WTC11 (cell line): ENCODE measurements at regions not wholly inside any gene's neighbourhood (a gene's known extent, or its start where the extent isn't known, plus 50 kb on each side); places are given as distances from the start of the nearest gene placed in this dataset.

Experiments
- ATAC-seq: fragments of 200-7000 bp; cut with Tn5 transposase; 2 replicates; pipeline ENCODE4 v1.10.0; 2021; ENCODE audit warnings: mild to moderate bottlenecking, moderate library complexity
- CTCF ChIA-PET: fragments of 300-600 bp; sonication (Branson Sonifier 250); formaldehyde crosslinking; loops from one replicate; lab custom pipeline; 2021; ENCODE audit warnings: antibody characterized with exemption; lab: Charles Lee
- POLR2A ChIA-PET: fragments of 350-600 bp; sonication (Branson Sonifier 250); formaldehyde crosslinking; loops from one replicate; lab custom pipeline; 2021; ENCODE audit warnings: antibody characterized with exemption; lab: Charles Lee
- DNase-seq: peaks from one replicate; pipeline ENCODE4 v3.0.0; 2021; ENCODE audit warnings: low spot score
- H3K27ac Mint-ChIP-seq: 2 replicates; pipeline ENCODE4 v1.8.0; 2021; ENCODE audit warnings: mixed read lengths
- H3K27me3 Mint-ChIP-seq: 2 replicates; pipeline ENCODE4 v1.8.0; 2021; ENCODE audit warnings: low read depth, mild to moderate bottlenecking, moderate library complexity, mixed read lengths
- H3K36me3 Mint-ChIP-seq: 2 replicates; pipeline ENCODE4 v1.8.0; 2021; ENCODE audit warnings: mixed read lengths
- H3K4me1 Mint-ChIP-seq: 2 replicates; pipeline ENCODE4 v1.8.0; 2022; ENCODE audit warnings: mixed read lengths
- H3K4me3 Mint-ChIP-seq: 2 replicates; pipeline ENCODE4 v1.8.0; 2021; ENCODE audit warnings: mild to moderate bottlenecking, moderate library complexity, mixed read lengths
- H3K9me3 Mint-ChIP-seq: 2 replicates; pipeline ENCODE4 v1.8.0; 2021; ENCODE audit warnings: mixed read lengths
- E2F1 ChIP-seq: sonication (generic); formaldehyde crosslinking; IDR thresholded peaks from 2 replicates; pipeline ENCODE4 v1.8.0; 2022; ENCODE audit warnings: mild to moderate bottlenecking, missing genetic modification reagents
- GRHL2 ChIP-seq: fragments of 250-450 bp; sonication (Bioruptor Pico); IDR thresholded peaks from 2 replicates; pipeline ENCODE4 v1.8.0; 2022; ENCODE audit warnings: mild to moderate bottlenecking, moderate library complexity; ENCODE audit not compliant: insufficient replicate concordance, severe bottlenecking
- HMGA2 ChIP-seq: fragments of 250-450 bp; sonication (Bioruptor Pico); IDR thresholded peaks from 2 replicates; pipeline ENCODE4 v1.4.0; 2021; ENCODE audit warnings: mild to moderate bottlenecking, moderate library complexity
- IRF2 ChIP-seq: sonication (generic); formaldehyde crosslinking; IDR thresholded peaks from 2 replicates; pipeline ENCODE4 v1.8.0; 2022; ENCODE audit warnings: low read depth, missing genetic modification reagents, borderline replicate concordance
- JUN ChIP-seq: sonication (generic); formaldehyde crosslinking; IDR thresholded peaks from 2 replicates; pipeline ENCODE4 v1.8.0; 2023; ENCODE audit warnings: mild to moderate bottlenecking, missing genetic modification reagents
- PRRX2 ChIP-seq: fragments of 250-450 bp; sonication (Bioruptor Pico); IDR thresholded peaks from 2 replicates; pipeline ENCODE4 v1.8.0; 2021; ENCODE audit warnings: mild to moderate bottlenecking
- SOX15 ChIP-seq: fragments of 250-450 bp; sonication (Bioruptor Pico); IDR thresholded peaks from 2 replicates; pipeline ENCODE4 v1.9.0; 2021; ENCODE audit warnings: mild to moderate bottlenecking
- TEAD1 ChIP-seq: sonication (generic); formaldehyde crosslinking; IDR thresholded peaks from 2 replicates; pipeline ENCODE4 v1.8.0; 2022; ENCODE audit warnings: mild to moderate bottlenecking, missing genetic modification reagents
- TEAD4 ChIP-seq: sonication (generic); formaldehyde crosslinking; IDR thresholded peaks from 2 replicates; pipeline ENCODE4 v1.8.0; 2022; ENCODE audit warnings: mild to moderate bottlenecking, missing genetic modification reagents
- ZNF232 ChIP-seq: sonication (generic); formaldehyde crosslinking; IDR thresholded peaks from 2 replicates; pipeline ENCODE4 v1.8.0; 2022; ENCODE audit warnings: mild to moderate bottlenecking, missing genetic modification reagents
- ZNF671 ChIP-seq: fragments of 250-450 bp; sonication (Bioruptor Pico); IDR thresholded peaks from 2 replicates; pipeline ENCODE4 v1.8.0; 2021; ENCODE audit warnings: mild to moderate bottlenecking
- TF ChIP-seq, protein P1 (sequence below): fragments of 250-450 bp; sonication (Bioruptor Pico); IDR thresholded peaks from 2 replicates; pipeline ENCODE4 v2.1.2; 2022; ENCODE audit warnings: mild to moderate bottlenecking, moderate library complexity
- TF ChIP-seq, protein P2 (sequence below): sonication (generic); formaldehyde crosslinking; conservative IDR thresholded peaks from 2 replicates; pipeline ENCODE4 v1.8.1; 2022; ENCODE audit warnings: mild to moderate bottlenecking, missing genetic modification reagents
- TF ChIP-seq, protein P3 (sequence below): sonication (generic); formaldehyde crosslinking; IDR thresholded peaks from 2 replicates; pipeline ENCODE4 v1.8.0; 2023; ENCODE audit warnings: missing genetic modification reagents
- TF ChIP-seq, protein P4 (sequence below): sonication (generic); formaldehyde crosslinking; IDR thresholded peaks from 2 replicates; pipeline ENCODE4 v1.8.1; 2022; ENCODE audit warnings: low read depth, mild to moderate bottlenecking, moderate library complexity, missing genetic modification reagents, borderline replicate concordance
- TF ChIP-seq, protein P5 (sequence below): sonication (generic); formaldehyde crosslinking; conservative IDR thresholded peaks from 2 replicates; pipeline ENCODE4 v1.8.1; 2023; ENCODE audit warnings: mild to moderate bottlenecking, low read depth, missing genetic modification reagents, moderate library complexity
- TF ChIP-seq, protein P6 (sequence below): sonication (generic); formaldehyde crosslinking; IDR thresholded peaks from 2 replicates; pipeline ENCODE4 v1.8.1; 2022; ENCODE audit warnings: low read depth, missing genetic modification reagents, borderline replicate concordance
- TF ChIP-seq, protein P7 (sequence below): sonication (generic); formaldehyde crosslinking; IDR thresholded peaks from 2 replicates; pipeline ENCODE4 v1.8.0; 2022; ENCODE audit warnings: mild to moderate bottlenecking, missing genetic modification reagents

DNA sequence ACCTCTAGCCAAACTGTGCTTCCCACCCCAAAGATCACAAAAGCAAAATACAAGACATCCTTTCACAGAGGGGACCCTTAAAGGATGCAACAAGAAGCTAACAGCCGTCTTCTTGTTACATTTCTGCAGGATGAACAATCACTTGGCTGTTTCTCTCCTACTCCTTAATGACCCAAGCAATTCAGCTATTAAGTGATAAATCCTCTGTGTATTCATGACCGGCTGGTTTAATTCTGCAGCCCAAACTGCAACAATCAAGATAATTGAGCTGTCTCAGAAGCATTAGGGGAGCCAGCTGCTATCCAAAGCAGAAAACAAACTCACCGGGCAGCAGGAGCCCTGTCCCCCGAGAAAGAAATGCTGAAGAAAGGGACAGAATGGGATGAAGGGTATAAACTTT is 85.9 kb upstream of the ACSL4 start (continued):
- TF ChIP-seq, protein P1, sequence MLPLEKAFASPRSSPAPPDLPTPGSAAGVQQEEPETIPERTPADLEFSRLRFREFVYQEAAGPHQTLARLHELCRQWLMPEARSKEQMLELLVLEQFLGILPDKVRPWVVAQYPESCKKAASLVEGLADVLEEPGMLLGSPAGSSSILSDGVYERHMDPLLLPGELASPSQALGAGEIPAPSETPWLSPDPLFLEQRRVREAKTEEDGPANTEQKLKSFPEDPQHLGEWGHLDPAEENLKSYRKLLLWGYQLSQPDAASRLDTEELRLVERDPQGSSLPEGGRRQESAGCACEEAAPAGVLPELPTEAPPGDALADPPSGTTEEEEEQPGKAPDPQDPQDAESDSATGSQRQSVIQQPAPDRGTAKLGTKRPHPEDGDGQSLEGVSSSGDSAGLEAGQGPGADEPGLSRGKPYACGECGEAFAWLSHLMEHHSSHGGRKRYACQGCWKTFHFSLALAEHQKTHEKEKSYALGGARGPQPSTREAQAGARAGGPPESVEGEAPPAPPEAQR (CRISPR knock-in tag), result no peak
- TF ChIP-seq PRRX2 (no peak), ZNF232 (CRISPR knock-in tag) (no peak)

DNA sequence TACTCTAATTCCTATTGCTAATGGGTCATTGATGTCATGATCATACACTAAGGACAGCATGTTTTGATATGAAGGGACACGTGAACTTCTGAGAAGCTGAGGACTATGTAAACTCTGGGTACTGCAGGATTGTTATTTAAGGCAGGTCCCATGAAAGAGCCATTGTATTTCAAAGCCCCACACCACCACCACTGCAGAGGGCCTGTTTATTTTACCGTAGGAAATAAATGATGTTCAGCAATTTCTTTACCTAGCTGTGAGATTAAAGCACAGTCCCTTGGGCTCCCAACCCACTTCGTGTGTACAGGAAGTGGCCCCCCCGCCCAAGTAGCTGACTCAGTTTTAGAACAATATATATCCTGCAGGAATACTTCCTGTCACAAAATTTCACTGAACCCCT is 89.8 kb upstream of the ACSL4 start:
- Mint-ChIP-seq H3K4me3 (no peak overlapping the region), H3K4me1 (peaks cover 23% of the 10 kb centered on the region), H3K27ac (no peak overlapping the region), H3K27me3 (no peaks in the 10 kb centered on the region), H3K9me3 (no peaks in the 10 kb centered on the region)
- CTCF ChIA-PET, result no interaction called here
- POLR2A ChIA-PET, result no interaction called here
- TF ChIP-seq TEAD1 (CRISPR knock-in tag) (no peak), IRF2 (CRISPR knock-in tag) (no peak), TEAD4 (no peak), JUN (no peak), HMGA2 (CRISPR knock-in tag) (no peak), GRHL2 (CRISPR knock-in tag) (no peak), ZNF671 (CRISPR knock-in tag) (no peak), SOX15 (CRISPR knock-in tag) (no peak), E2F1 (no peak)
- TF ChIP-seq, protein P2, sequence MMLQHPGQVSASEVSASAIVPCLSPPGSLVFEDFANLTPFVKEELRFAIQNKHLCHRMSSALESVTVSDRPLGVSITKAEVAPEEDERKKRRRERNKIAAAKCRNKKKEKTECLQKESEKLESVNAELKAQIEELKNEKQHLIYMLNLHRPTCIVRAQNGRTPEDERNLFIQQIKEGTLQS (CRISPR knock-in tag), result no peak
- TF ChIP-seq, protein P3, sequence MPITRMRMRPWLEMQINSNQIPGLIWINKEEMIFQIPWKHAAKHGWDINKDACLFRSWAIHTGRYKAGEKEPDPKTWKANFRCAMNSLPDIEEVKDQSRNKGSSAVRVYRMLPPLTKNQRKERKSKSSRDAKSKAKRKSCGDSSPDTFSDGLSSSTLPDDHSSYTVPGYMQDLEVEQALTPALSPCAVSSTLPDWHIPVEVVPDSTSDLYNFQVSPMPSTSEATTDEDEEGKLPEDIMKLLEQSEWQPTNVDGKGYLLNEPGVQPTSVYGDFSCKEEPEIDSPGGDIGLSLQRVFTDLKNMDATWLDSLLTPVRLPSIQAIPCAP (CRISPR knock-in tag), result no peak
- TF ChIP-seq, protein P1 (CRISPR knock-in tag), result no peak
- TF ChIP-seq, protein P4, sequence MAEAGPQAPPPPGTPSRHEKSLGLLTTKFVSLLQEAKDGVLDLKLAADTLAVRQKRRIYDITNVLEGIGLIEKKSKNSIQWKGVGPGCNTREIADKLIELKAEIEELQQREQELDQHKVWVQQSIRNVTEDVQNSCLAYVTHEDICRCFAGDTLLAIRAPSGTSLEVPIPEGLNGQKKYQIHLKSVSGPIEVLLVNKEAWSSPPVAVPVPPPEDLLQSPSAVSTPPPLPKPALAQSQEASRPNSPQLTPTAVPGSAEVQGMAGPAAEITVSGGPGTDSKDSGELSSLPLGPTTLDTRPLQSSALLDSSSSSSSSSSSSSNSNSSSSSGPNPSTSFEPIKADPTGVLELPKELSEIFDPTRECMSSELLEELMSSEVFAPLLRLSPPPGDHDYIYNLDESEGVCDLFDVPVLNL (CRISPR knock-in tag), result no peak
- TF ChIP-seq, protein P5, sequence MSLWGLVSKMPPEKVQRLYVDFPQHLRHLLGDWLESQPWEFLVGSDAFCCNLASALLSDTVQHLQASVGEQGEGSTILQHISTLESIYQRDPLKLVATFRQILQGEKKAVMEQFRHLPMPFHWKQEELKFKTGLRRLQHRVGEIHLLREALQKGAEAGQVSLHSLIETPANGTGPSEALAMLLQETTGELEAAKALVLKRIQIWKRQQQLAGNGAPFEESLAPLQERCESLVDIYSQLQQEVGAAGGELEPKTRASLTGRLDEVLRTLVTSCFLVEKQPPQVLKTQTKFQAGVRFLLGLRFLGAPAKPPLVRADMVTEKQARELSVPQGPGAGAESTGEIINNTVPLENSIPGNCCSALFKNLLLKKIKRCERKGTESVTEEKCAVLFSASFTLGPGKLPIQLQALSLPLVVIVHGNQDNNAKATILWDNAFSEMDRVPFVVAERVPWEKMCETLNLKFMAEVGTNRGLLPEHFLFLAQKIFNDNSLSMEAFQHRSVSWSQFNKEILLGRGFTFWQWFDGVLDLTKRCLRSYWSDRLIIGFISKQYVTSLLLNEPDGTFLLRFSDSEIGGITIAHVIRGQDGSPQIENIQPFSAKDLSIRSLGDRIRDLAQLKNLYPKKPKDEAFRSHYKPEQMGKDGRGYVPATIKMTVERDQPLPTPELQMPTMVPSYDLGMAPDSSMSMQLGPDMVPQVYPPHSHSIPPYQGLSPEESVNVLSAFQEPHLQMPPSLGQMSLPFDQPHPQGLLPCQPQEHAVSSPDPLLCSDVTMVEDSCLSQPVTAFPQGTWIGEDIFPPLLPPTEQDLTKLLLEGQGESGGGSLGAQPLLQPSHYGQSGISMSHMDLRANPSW, result no peak
- TF ChIP-seq, protein P6, sequence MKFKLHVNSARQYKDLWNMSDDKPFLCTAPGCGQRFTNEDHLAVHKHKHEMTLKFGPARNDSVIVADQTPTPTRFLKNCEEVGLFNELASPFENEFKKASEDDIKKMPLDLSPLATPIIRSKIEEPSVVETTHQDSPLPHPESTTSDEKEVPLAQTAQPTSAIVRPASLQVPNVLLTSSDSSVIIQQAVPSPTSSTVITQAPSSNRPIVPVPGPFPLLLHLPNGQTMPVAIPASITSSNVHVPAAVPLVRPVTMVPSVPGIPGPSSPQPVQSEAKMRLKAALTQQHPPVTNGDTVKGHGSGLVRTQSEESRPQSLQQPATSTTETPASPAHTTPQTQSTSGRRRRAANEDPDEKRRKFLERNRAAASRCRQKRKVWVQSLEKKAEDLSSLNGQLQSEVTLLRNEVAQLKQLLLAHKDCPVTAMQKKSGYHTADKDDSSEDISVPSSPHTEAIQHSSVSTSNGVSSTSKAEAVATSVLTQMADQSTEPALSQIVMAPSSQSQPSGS, result no peak
- TF ChIP-seq, protein P7, sequence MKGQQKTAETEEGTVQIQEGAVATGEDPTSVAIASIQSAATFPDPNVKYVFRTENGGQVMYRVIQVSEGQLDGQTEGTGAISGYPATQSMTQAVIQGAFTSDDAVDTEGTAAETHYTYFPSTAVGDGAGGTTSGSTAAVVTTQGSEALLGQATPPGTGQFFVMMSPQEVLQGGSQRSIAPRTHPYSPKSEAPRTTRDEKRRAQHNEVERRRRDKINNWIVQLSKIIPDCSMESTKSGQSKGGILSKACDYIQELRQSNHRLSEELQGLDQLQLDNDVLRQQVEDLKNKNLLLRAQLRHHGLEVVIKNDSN, result no peak
- TF ChIP-seq, all 79 proteins: peak for 0
- no peaks in the 10 kb centered on the region for H3K36me3 Mint-ChIP-seq
- DNase-seq (no peak), ATAC-seq (no peak)
